Eye (tissue), 1 donor: ENCODE measurements at regions not wholly inside any gene's neighbourhood (a gene's known extent, or its start where the extent isn't known, plus 50 kb on each side); places are given as distances from the start of the nearest gene placed in this dataset.
A peak's percentile ranks its signal among the peaks of the same experiment; 100 is the strongest.
"Not testable (repeated sequence)": the region's sequence is repeated elsewhere in the genome, so short reads cannot be mapped to it uniquely, and the experiment has no call there.

Source experiments
- DNase-seq: peaks from one replicate; pipeline ENCODE4 v3.0.0-alpha.2; 2015

- DNase-seq, result peak; percentile 19
Measured at GRCh38 chr3:30539206-30539605, 67.2 kb upstream of the TGFBR2 start.

GRCh38 chr3:30539772-30540171, 66.6 kb upstream of the TGFBR2 start:
- DNase-seq, result no peak

- DNase-seq, result not testable (repeated sequence)
Measured at GRCh38 chr3:30541156-30541555, 65.2 kb upstream of the TGFBR2 start.

GRCh38 chr3:30542897-30543296, 63.5 kb upstream of the TGFBR2 start:
- DNase-seq, result no peak

- DNase-seq, result no peak
Measured at GRCh38 chr3:30544812-30545211, 61.6 kb upstream of the TGFBR2 start.

GRCh38 chr3:30546934-30547333, 59.5 kb upstream of the TGFBR2 start:
- no peak for DNase-seq

GRCh38 chr3:30547716-30548115, 58.7 kb upstream of the TGFBR2 start:
- DNase-seq, result no peak

- no peak for DNase-seq
Measured at GRCh38 chr3:30548600-30548999, 57.8 kb upstream of the TGFBR2 start.

GRCh38 chr3:30549600-30549999, 56.8 kb upstream of the TGFBR2 start:
- no peak for DNase-seq

GRCh38 chr3:30550246-30550645, 56.2 kb upstream of the TGFBR2 start:
- no peak for DNase-seq

- no peak for DNase-seq
Measured at GRCh38 chr3:30551266-30551665, 55.1 kb upstream of the TGFBR2 start.

GRCh38 chr3:30551927-30552326, 54.5 kb upstream of the TGFBR2 start:
- DNase-seq, result no peak

- no peak for DNase-seq
Measured at GRCh38 chr3:30553641-30554316, 52.6 kb upstream of the TGFBR2 start.

- no peak for DNase-seq
Measured at GRCh38 chr3:30554317-30554690, 52.1 kb upstream of the TGFBR2 start.

- DNase-seq, result no peak
Measured at GRCh38 chr3:30555968-30556367, 50.4 kb upstream of the TGFBR2 start.
